ENCODE measurements at regions not wholly inside any gene's neighbourhood (a gene's known extent, or its start where the extent isn't known, plus 50 kb on each side); places are given as distances from the start of the nearest gene placed in this dataset.

DNA sequence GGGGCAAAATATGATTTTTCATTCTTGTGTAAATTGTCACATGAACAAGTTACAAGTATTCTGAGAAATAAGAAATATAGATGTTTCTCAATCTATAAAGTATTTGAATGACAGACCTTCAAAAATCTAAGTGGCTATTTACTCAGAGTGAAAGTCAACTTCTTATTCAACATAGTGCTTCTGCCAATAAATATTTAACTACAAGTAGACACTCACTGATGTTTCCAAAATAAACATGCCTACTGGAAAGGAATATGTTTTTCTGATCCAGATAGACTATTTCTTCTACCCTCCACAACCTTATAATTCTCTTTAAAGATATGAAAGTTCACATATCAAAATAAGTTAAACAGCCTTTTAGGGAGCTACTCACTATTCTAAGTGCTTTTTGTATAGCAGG lies 296.3 kb downstream of the DSC3 start:
- TF ChIP-seq, protein P1, sequence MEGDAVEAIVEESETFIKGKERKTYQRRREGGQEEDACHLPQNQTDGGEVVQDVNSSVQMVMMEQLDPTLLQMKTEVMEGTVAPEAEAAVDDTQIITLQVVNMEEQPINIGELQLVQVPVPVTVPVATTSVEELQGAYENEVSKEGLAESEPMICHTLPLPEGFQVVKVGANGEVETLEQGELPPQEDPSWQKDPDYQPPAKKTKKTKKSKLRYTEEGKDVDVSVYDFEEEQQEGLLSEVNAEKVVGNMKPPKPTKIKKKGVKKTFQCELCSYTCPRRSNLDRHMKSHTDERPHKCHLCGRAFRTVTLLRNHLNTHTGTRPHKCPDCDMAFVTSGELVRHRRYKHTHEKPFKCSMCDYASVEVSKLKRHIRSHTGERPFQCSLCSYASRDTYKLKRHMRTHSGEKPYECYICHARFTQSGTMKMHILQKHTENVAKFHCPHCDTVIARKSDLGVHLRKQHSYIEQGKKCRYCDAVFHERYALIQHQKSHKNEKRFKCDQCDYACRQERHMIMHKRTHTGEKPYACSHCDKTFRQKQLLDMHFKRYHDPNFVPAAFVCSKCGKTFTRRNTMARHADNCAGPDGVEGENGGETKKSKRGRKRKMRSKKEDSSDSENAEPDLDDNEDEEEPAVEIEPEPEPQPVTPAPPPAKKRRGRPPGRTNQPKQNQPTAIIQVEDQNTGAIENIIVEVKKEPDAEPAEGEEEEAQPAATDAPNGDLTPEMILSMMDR (conservative IDR thresholded peaks at IDR 0.05 in 1 of 2, IDR thresholded peaks at IDR 0.05 in 1 of 2; ENCODE audit: low read depth in 1 of 2, low read length in 2 of 2): no peak
- no peak for TF ChIP-seq EZH2 (IDR thresholded peaks at IDR 0.05; ENCODE audit: low read length, missing control alignments)

Measured in fibroblast of lung (primary cell).